SU-DHL-6 (cell line): ENCODE measurements at regions not wholly inside any gene's neighbourhood (a gene's known extent, or its start where the extent isn't known, plus 50 kb on each side); places are given as distances from the start of the nearest gene placed in this dataset.
A peak's percentile ranks its signal among the peaks of the same experiment; 100 is the strongest.

Experiments
- H2AFZ ChIP-seq: fragments of 200-600 bp; sonication (generic); 2 replicates; pipeline ENCODE4 v1.6.1; 2014; ENCODE audit warnings: low read depth, mild to moderate bottlenecking, moderate library complexity, mixed read lengths, antibody characterized with exemption, low read length; ENCODE audit not compliant: severe bottlenecking
- H3F3A ChIP-seq: fragments of 200-600 bp; shearing (Covaris generic); 2 replicates; pipeline ENCODE4 v1.6.0; 2016; ENCODE audit warnings: antibody characterized with exemption, mild to moderate bottlenecking; ENCODE audit not compliant: insufficient read depth
- H3K27ac ChIP-seq: fragments of 200-600 bp; sonication (generic); 2 replicates; pipeline ENCODE4 v1.5.1; 2016; ENCODE audit warnings: low read depth, mild to moderate bottlenecking, low read length, moderate library complexity, mixed read lengths
- H3K27me3 ChIP-seq: fragments of 200-600 bp; sonication (generic), shearing (Covaris generic); 2 replicates; pipeline ENCODE4 v1.6.0; 2014; ENCODE audit warnings: mild to moderate bottlenecking, low read length
- H3K36me3 ChIP-seq: fragments of 200-600 bp; sonication (generic); 2 replicates; pipeline ENCODE4 v1.6.1; 2014; ENCODE audit warnings: mild to moderate bottlenecking, low read length, mixed read lengths
- H3K4me2 ChIP-seq: fragments of 300-600, 200-600 bp; shearing (Covaris generic), sonication (generic); 2 replicates; pipeline ENCODE4 v1.6.0; 2014; ENCODE audit warnings: low read length, low read depth, mild to moderate bottlenecking; ENCODE audit not compliant: poor library complexity, severe bottlenecking
- H3K4me3 ChIP-seq: fragments of 200-600 bp; sonication (generic); 2 replicates; pipeline ENCODE4 v1.5.1; 2014; ENCODE audit warnings: antibody characterized with exemption, low read length, mild to moderate bottlenecking, mixed read lengths; ENCODE audit not compliant: insufficient read depth, poor library complexity, severe bottlenecking
- H3K79me2 ChIP-seq: fragments of 200-600 bp; sonication (generic); 2 replicates; pipeline ENCODE4 v1.6.1; 2014; ENCODE audit warnings: mild to moderate bottlenecking, low read length, moderate library complexity; ENCODE audit not compliant: insufficient read depth
- H3K9ac ChIP-seq: fragments of 200-600 bp; sonication (generic); 2 replicates; pipeline ENCODE4 v1.7.0; 2014; ENCODE audit warnings: mild to moderate bottlenecking, low read length
- H3K9me2 ChIP-seq: fragments of 200-600 bp; sonication (generic); replicated peaks from 2 replicates; pipeline ENCODE4 v1.6.1; 2014; ENCODE audit warnings: low read length; ENCODE audit not compliant: insufficient read depth
- H3K9me3 ChIP-seq: fragments of 200-600 bp; sonication (generic); 2 replicates; pipeline ENCODE4 v1.6.1; 2014; ENCODE audit warnings: low read length, mixed read lengths; ENCODE audit not compliant: insufficient read depth
- H4K20me1 ChIP-seq: fragments of 200-600 bp; sonication (generic); 2 replicates; pipeline ENCODE4 v1.6.1; 2014; ENCODE audit warnings: low read depth, mild to moderate bottlenecking, antibody characterized with exemption, low read length, moderate library complexity, mixed read lengths
- CTCF ChIP-seq: fragments of 200-600 bp; sonication (generic); IDR thresholded peaks from one replicate; pipeline ENCODE4 v1.5.1; 2017; ENCODE audit warnings: antibody characterized with exemption, mild to moderate bottlenecking, low read length, moderate library complexity; ENCODE audit not compliant: insufficient read depth, poor library complexity, severe bottlenecking
- EZH2phosphoT487 ChIP-seq: fragments of 200-600 bp; sonication (generic), shearing (Covaris generic); conservative IDR thresholded peaks from 2 replicates; pipeline ENCODE4 v1.6.1; 2018; ENCODE audit warnings: mild to moderate bottlenecking, antibody characterized with exemption, low read length, moderate library complexity, mixed read lengths

- Histone ChIP-seq H3K27ac (no peak overlapping the region), H3K36me3 (no peaks in the 10 kb centered on the region), H3K9me3 (no peaks in the 10 kb centered on the region), H3K27me3 (no peaks in the 10 kb centered on the region), H3K9me2 (no peaks in the 10 kb centered on the region), H3K79me2 (no peaks in the 10 kb centered on the region), H4K20me1 (no peaks in the 10 kb centered on the region), H3F3A (0 out of 2 replicates have a peak, but pooled peaks cover 4% of the 10 kb centered on the region), H3K4me3 (no peak overlapping the region), H2AFZ (no peak overlapping the region), H3K9ac (no peak overlapping the region), H3K4me2 (no peak overlapping the region)
- TF ChIP-seq CTCF = no peak
- TF ChIP-seq EZH2phosphoT487 = no peak
Observed at GRCh38 chr4:175380841-175381240, 431.2 kb downstream of the GPM6A start.

GRCh38 chr4:175385797-175386196, 426.3 kb downstream of the GPM6A start:
- TF ChIP-seq EZH2phosphoT487 (no peak), CTCF (no peak)

GRCh38 chr4:175386776-175387507, 425.1 kb downstream of the GPM6A start:
- Histone ChIP-seq H3K36me3 (no peaks in the 10 kb centered on the region), H2AFZ (peak overlapping the region; percentile 3), H3K27ac (no peak overlapping the region), H3K9me2 (no peaks in the 10 kb centered on the region), H3K9me3 (no peaks in the 10 kb centered on the region), H3K4me2 (peak overlapping the region; percentile 30), H3K79me2 (no peaks in the 10 kb centered on the region), H3K4me3 (no peak overlapping the region), H3F3A (0 out of 2 replicates have a peak, but pooled peaks cover 4% of the 10 kb centered on the region), H4K20me1 (no peaks in the 10 kb centered on the region), H3K27me3 (no peaks in the 10 kb centered on the region), H3K9ac (no peak overlapping the region)
- TF ChIP-seq CTCF = no peak
- no peak for TF ChIP-seq EZH2phosphoT487

More at GRCh38 chr4:175385797-175386196, 426.3 kb downstream of the GPM6A start:
- Histone ChIP-seq H3F3A (0 out of 2 replicates have a peak, but pooled peaks cover 4% of the 10 kb centered on the region), H3K36me3 (no peaks in the 10 kb centered on the region), H3K27me3 (no peaks in the 10 kb centered on the region), H3K9me3 (no peaks in the 10 kb centered on the region), H3K79me2 (no peaks in the 10 kb centered on the region), H3K9ac (no peak overlapping the region), H2AFZ (no peak overlapping the region), H3K9me2 (no peaks in the 10 kb centered on the region), H3K4me2 (no peak overlapping the region), H3K4me3 (no peak overlapping the region), H4K20me1 (no peaks in the 10 kb centered on the region), H3K27ac (no peak overlapping the region)
